T-cell (primary cell): ENCODE measurements at regions not wholly inside any gene's neighbourhood (a gene's known extent, or its start where the extent isn't known, plus 50 kb on each side); places are given as distances from the start of the nearest gene placed in this dataset.

Experiments
- ATAC-seq, 4 experiments: fragments of 200-7000 bp in 3 of 4; fragments of 150-1000 bp in 1 of 4; cut with Tn5 transposase; replicated peaks in 1 of 4; 1 replicate in 3 of 4; 2 replicates in 1 of 4; pipeline ENCODE4 v1.10.0; 2021; ENCODE audit warnings: moderate library complexity in 3 of 4, mild to moderate bottlenecking in 2 of 4, moderate number of reproducible peaks in 1 of 4
- CTCF ChIA-PET, 2 donors: fragments of 300-600 bp; sonication (Branson Sonifier 250); formaldehyde crosslinking; loops; one replicate each; lab custom pipeline; 2022; ENCODE audit warnings: antibody characterized with exemption in 2 of 2; lab: Charles Lee
- POLR2A ChIA-PET, 2 donors: fragments of 300-600 bp; sonication (Branson Sonifier 250); formaldehyde crosslinking; loops; one replicate each; lab custom pipeline; 2022; ENCODE audit warnings: antibody characterized with exemption in 2 of 2; lab: Charles Lee
- DNase-seq, 35 experiments: peaks; one replicate each; pipeline versions ENCODE4 v3.0.0 to v3.0.0-alpha.2; 2013 to 2023
- H3K27ac ChIP-seq: one replicate; pipeline ENCODE4 v1.5.1; 2013; ENCODE audit warnings: low read length
- H3K27me3 ChIP-seq, 2 experiments: replicated peaks in 1 of 2; 1 replicate in 1 of 2; 2 replicates in 1 of 2; pipeline versions ENCODE4 v1.6.1 to v1.7.0; 2013; ENCODE audit warnings: low read length in 1 of 2, mixed read lengths in 1 of 2; ENCODE audit not compliant: control insufficient read depth in 2 of 2, insufficient read depth in 2 of 2; ENCODE audit errors: extremely low read depth in 1 of 2
- H3K36me3 ChIP-seq, 2 donors: 1 replicate in 1 of 2; 2 replicates in 1 of 2; pipeline versions ENCODE4 v1.6.1 to v1.7.0; 2013; ENCODE audit warnings: low read length in 1 of 2; ENCODE audit not compliant: control insufficient read depth in 2 of 2, insufficient read depth in 1 of 2; ENCODE audit errors: extremely low read depth in 1 of 2
- H3K4me1 ChIP-seq, 2 experiments: 1 replicate in 1 of 2; 2 replicates in 1 of 2; pipeline versions ENCODE4 v1.6.1 to v1.7.0; 2013; ENCODE audit warnings: low read length in 2 of 2, mixed read lengths in 1 of 2; ENCODE audit not compliant: insufficient read depth in 2 of 2, control insufficient read depth in 1 of 2; ENCODE audit errors: extremely low read depth in 1 of 2
- H3K4me3 ChIP-seq, 2 donors: 1 replicate in 1 of 2; 2 replicates in 1 of 2; pipeline versions ENCODE4 v1.5.1 to v1.7.0; 2013; ENCODE audit warnings: mild to moderate bottlenecking in 2 of 2, low read length in 1 of 2, moderate library complexity in 1 of 2; ENCODE audit not compliant: control insufficient read depth in 1 of 2; ENCODE audit errors: extremely low read depth in 1 of 2
- H3K9me3 ChIP-seq: 2 replicates; pipeline ENCODE4 v1.7.0; 2013
- H3K27ac Mint-ChIP-seq, 2 donors: one replicate each; pipeline ENCODE4 v1.8.0; 2020 to 2021; ENCODE audit warnings: mild to moderate bottlenecking in 2 of 2, mixed read lengths in 2 of 2
- H3K27me3 Mint-ChIP-seq, 2 donors: one replicate each; pipeline ENCODE4 v1.8.0; 2021 to 2022; ENCODE audit warnings: mixed read lengths in 2 of 2
- H3K36me3 Mint-ChIP-seq: one replicate; pipeline ENCODE4 v1.8.0; 2021; ENCODE audit warnings: mixed read lengths
- H3K4me1 Mint-ChIP-seq, 3 donors: one replicate each; pipeline ENCODE4 v1.8.0; 2020 to 2022; ENCODE audit warnings: mixed read lengths in 3 of 3, mild to moderate bottlenecking in 1 of 3
- H3K4me3 Mint-ChIP-seq, 3 donors: one replicate each; pipeline ENCODE4 v1.8.0; 2020 to 2022; ENCODE audit warnings: mild to moderate bottlenecking in 3 of 3, mixed read lengths in 3 of 3, moderate library complexity in 3 of 3
- H3K9me3 Mint-ChIP-seq, 3 donors: one replicate each; pipeline ENCODE4 v1.8.0; 2020 to 2022; ENCODE audit warnings: mixed read lengths in 3 of 3
- WGBS: methylation state at CpG from one replicate; pipeline ENCODE4 v1.1.5; 2013; ENCODE audit warnings: missing lambda C conversion rate; ENCODE audit not compliant: insufficient coverage; 5-methylcytosine and 5-hydroxymethylcytosine counted together

DNA sequence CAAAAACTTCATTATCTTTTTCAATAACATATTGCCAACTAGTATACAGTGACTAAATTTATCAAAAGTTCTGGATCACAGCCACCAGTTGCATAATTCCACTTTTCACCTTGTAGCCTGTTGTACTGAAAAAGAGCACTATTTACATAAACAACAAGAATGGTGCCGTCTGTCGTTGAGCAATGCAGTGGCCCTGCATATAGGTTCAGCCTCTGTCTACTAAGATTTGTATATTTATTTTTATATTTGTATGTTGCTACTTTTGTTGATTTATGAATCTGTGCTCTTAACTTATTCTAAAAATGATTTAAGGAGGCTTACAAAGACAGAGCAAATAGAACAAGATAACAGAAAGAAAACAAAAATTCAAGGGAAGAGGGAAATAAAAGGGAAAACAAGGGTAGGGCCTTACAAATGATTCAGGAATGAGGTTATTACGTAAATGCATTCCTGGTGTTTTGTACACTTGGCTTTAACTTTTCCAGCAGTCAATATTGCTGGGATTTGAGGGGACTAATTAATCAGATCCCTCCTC, 257.6 kb upstream of the STT3B start:
- H3K4me1 Mint-ChIP-seq, result peaks cover 12 to 22% (median 13%) of the 10 kb centered on the region in 3 donors
- H3K9me3 ChIP-seq, result no peaks in the 10 kb centered on the region
- WGBS, result no CpG with 5 or more reads among the region's 3 CpGs
- POLR2A ChIA-PET, result no interaction called here
- peaks cover 0 to 4% of the 10 kb centered on the region in 2 experiments for H3K4me1 ChIP-seq
- no peaks in the 10 kb centered on the region for H3K27me3 Mint-ChIP-seq
- ATAC-seq, result no peak
- no peak overlapping the region for H3K27ac ChIP-seq
- H3K4me3 Mint-ChIP-seq, result no peak overlapping the region
- no peak for DNase-seq
- no peaks in the 10 kb centered on the region for H3K27me3 ChIP-seq
- H3K36me3 ChIP-seq, result no peaks in the 10 kb centered on the region
- CTCF ChIA-PET, result no interaction called here
- no peaks in the 10 kb centered on the region for H3K9me3 Mint-ChIP-seq
- no peak overlapping the region for H3K4me3 ChIP-seq
- H3K27ac Mint-ChIP-seq, result no peak overlapping the region
- no peaks in the 10 kb centered on the region for H3K36me3 Mint-ChIP-seq

DNA sequence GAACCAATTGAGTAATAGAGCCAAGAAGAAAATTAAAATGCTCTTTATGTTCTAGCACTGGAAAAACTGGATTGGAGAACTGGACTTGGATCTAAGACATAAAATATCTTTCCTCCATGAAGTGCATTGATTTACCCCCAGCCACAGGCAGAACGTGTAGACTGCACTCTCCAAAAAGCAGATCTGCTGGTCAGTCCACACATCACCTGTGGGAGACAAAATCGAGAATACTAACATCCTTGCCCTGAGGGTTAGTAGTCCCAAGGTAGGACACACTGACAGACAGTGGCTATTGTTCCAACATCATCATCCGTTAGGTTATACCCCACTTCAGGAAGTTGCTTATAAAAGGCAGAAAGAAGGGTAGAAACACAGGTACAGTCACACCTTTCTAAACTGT, 257.1 kb upstream of the STT3B start:
- H3K27me3 ChIP-seq, result no peaks in the 10 kb centered on the region
- no peak overlapping the region for H3K4me3 ChIP-seq
- WGBS, result 100% methylated on average over 2 of the region's 3 CpGs
- no peaks in the 10 kb centered on the region for H3K27me3 Mint-ChIP-seq
- peaks cover 12 to 20% (median 13%) of the 10 kb centered on the region in 3 donors for H3K4me1 Mint-ChIP-seq
- no peaks in the 10 kb centered on the region for H3K36me3 ChIP-seq
- peaks cover 0 to 4% of the 10 kb centered on the region in 2 experiments for H3K4me1 ChIP-seq
- CTCF ChIA-PET, result no interaction called here
- H3K4me3 Mint-ChIP-seq, result no peak overlapping the region
- ATAC-seq, result no peak
- no peak overlapping the region for H3K27ac Mint-ChIP-seq
- no peak for DNase-seq
- H3K9me3 ChIP-seq, result no peaks in the 10 kb centered on the region
- no peaks in the 10 kb centered on the region for H3K36me3 Mint-ChIP-seq
- POLR2A ChIA-PET, result no interaction called here
- H3K27ac ChIP-seq, result no peak overlapping the region
- no peaks in the 10 kb centered on the region for H3K9me3 Mint-ChIP-seq

DNA sequence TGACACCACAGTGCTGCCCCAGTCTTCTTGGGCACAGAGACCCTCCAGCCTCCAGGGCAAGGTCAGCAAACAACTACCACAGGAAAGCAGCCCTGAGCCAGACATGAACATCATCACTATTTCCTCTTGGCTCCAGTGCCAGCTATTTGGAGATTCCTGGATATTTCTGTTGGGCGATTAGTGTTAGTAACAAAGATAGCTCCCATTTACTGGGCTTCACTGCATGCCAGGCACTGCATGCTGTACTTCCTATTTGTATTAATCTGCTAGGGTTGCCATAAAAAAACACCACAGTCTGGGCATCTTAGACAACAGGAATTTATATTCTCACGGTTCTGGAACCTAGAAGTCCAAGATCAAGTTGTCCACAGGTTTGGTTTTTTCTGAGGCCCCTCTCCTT, 255.1 kb upstream of the STT3B start:
- ChIA-PET CTCF (no interaction called here), POLR2A (no interaction called here)
- H3K9me3 Mint-ChIP-seq, result peaks cover 0 to 3% (median 0%) of the 10 kb centered on the region in 3 donors
- 100% methylated on average over 1 of the region's 2 CpGs for WGBS
- Histone ChIP-seq H3K27me3 (no peaks in the 10 kb centered on the region), H3K9me3 (no peaks in the 10 kb centered on the region), H3K36me3 (no peaks in the 10 kb centered on the region), H3K4me3 (no peak overlapping the region), H3K4me1 (peaks cover 0 to 4% of the 10 kb centered on the region in 2 experiments), H3K27ac (no peak overlapping the region)
- no peak for ATAC-seq
- no peak overlapping the region for H3K27ac Mint-ChIP-seq
- H3K27me3 Mint-ChIP-seq, result no peaks in the 10 kb centered on the region
- no peaks in the 10 kb centered on the region for H3K36me3 Mint-ChIP-seq
- DNase-seq, result no peak
- H3K4me1 Mint-ChIP-seq, result peaks cover 12 to 20% (median 13%) of the 10 kb centered on the region in 3 donors
- H3K4me3 Mint-ChIP-seq, result no peak overlapping the region

DNA sequence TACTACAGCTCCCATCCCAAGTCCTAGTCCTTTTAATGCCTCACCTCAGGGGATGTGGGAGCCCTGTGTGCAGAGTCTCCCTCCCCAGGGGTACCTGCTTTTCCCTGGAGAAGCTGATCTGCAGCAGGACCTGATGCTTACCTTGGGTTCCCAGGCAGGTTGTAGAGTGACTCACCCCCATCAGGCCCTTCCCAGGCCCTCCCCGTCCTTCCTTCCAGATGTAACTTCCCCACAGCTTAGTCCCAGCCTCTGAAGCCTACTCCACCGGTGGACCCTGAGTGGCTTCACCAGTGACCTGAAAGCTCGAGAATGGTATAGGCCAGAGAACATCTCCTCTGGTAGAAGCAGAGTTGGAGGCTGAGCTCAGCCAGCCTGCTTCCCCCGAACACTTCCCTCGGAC, 254.2 kb upstream of the STT3B start:
- CTCF ChIA-PET, result interaction anchor here in 1 of 2 donors (0.8 kb wide), 1 partner anchor 75 kb away, joined by 3 read pairs; no protein-coding TSS in a partner anchor
- ATAC-seq (no peak), DNase-seq (no peak)
- Histone ChIP-seq H3K4me3 (no peak overlapping the region), H3K9me3 (no peaks in the 10 kb centered on the region), H3K36me3 (no peaks in the 10 kb centered on the region), H3K27ac (no peak overlapping the region), H3K4me1 (peaks cover 0 to 4% of the 10 kb centered on the region in 2 experiments), H3K27me3 (no peaks in the 10 kb centered on the region)
- Mint-ChIP-seq H3K9me3 (peaks cover 0 to 5% (median 0%) of the 10 kb centered on the region in 3 donors), H3K27ac (no peak overlapping the region), H3K4me3 (no peak overlapping the region), H3K4me1 (peaks cover 12 to 20% (median 13%) of the 10 kb centered on the region in 3 donors), H3K27me3 (no peaks in the 10 kb centered on the region), H3K36me3 (no peaks in the 10 kb centered on the region)
- 100% methylated on average over 3 of the region's 5 CpGs for WGBS
- POLR2A ChIA-PET, result no interaction called here

DNA sequence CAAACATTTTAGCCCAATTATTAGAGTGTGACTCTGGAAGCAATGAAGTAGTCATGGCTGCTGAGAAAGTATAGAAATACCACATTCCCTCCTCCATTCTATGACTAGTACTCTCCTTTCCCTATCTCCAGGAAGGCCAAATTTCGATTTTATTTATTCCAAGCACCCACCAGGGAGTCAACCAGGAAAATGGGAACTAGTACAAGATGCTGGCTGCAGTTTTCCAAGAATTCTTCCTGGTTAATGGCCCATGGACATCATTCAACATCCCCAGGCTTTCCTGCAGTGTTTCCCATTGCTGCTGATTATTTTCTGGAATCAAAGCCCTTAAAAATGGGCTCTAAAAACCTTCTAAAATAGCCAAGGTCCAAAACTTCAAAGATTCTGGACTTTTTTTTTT, 247.9 kb upstream of the STT3B start:
- no peaks in the 10 kb centered on the region for H3K27me3 ChIP-seq
- no peaks in the 10 kb centered on the region for H3K9me3 ChIP-seq
- H3K4me3 ChIP-seq, result no peak overlapping the region
- no peak overlapping the region for H3K27ac ChIP-seq
- ATAC-seq (no peak), DNase-seq (no peak)
- H3K36me3 Mint-ChIP-seq, result no peaks in the 10 kb centered on the region
- ChIA-PET POLR2A (interaction anchor here (0.6 to 0.7 kb wide), 2 partner anchors 178 to 785 kb away, joined by 6 read pairs; no protein-coding TSS in a partner anchor), CTCF (no interaction called here)
- H3K9me3 Mint-ChIP-seq, result peaks cover 0 to 5% (median 0%) of the 10 kb centered on the region in 3 donors
- H3K4me3 Mint-ChIP-seq, result no peak overlapping the region
- H3K27ac Mint-ChIP-seq, result no peak overlapping the region
- H3K4me1 ChIP-seq, result peaks cover 0 to 4% of the 10 kb centered on the region in 2 experiments
- WGBS, result 20% methylated on average over 1 of the region's 1 CpG
- peaks cover 17 to 18% (median 18%) of the 10 kb centered on the region in 3 donors for H3K4me1 Mint-ChIP-seq
- H3K27me3 Mint-ChIP-seq, result no peaks in the 10 kb centered on the region
- no peaks in the 10 kb centered on the region for H3K36me3 ChIP-seq

DNA sequence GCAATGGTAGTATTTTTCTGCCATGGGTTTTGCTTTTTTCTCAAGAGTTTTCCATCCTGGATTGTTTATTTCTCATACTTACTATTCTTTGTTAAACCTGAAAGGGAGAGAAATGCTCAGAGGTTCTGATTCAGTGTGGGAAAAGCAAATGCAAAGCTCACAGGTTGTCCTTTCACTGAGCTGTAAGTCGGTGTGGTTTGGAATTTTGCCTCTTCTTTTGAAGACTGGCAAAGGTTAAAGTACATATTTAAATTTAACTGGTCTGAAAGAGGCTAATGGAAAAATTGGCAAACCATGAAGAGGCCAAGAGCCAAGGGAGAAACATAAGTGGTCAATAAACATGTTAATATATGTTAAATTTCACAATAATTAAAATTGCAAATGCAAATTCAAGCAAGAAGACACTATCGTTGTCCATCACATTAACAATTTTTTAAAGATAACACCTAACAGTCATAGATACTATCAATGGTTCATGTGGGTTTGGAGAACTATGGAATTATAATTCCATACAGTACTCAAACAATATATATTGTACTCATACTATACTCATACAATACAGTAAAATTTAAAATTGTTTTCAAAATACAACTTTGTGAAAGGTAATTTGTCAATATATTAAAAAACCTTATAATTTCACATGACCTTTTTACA, 246.8 kb upstream of the STT3B start:
- H3K9me3 Mint-ChIP-seq, result peaks cover 0 to 5% (median 0%) of the 10 kb centered on the region in 3 donors
- H3K36me3 Mint-ChIP-seq, result no peaks in the 10 kb centered on the region
- H3K27me3 Mint-ChIP-seq, result no peaks in the 10 kb centered on the region
- peaks cover 21 to 26% (median 24%) of the 10 kb centered on the region in 3 donors for H3K4me1 Mint-ChIP-seq
- no peak overlapping the region for H3K4me3 Mint-ChIP-seq
- Histone ChIP-seq H3K36me3 (no peaks in the 10 kb centered on the region), H3K9me3 (no peaks in the 10 kb centered on the region), H3K4me1 (peaks cover 0 to 4% of the 10 kb centered on the region in 2 experiments), H3K27ac (no peak overlapping the region), H3K4me3 (no peak overlapping the region), H3K27me3 (no peaks in the 10 kb centered on the region)
- ChIA-PET CTCF (interaction anchor here in 1 of 2 donors (0.5 to 0.7 kb wide), 2 partner anchors 129 to 231 kb away, joined by 3 to 4 read pairs; no protein-coding TSS in a partner anchor), POLR2A (no interaction called here)
- ATAC-seq (no peak), DNase-seq (no peak)
- no peak overlapping the region for H3K27ac Mint-ChIP-seq
- WGBS, result 75% methylated on average over 1 of the region's 2 CpGs
